GM23338 (cell line): ENCODE measurements at regions not wholly inside any gene's neighbourhood (a gene's known extent, or its start where the extent isn't known, plus 50 kb on each side); places are given as distances from the start of the nearest gene placed in this dataset.

Source experiments
- ATAC-seq: fragments of 200-7000 bp; cut with Tn5 transposase; 3 replicates; pipeline ENCODE4 v1.9.1; 2020
- DNase-seq: peaks from one replicate; pipeline ENCODE4 v3.0.0-alpha.2; 2015; ENCODE audit warnings: low spot score
- H2AFZ ChIP-seq: fragments of 200-600 bp; sonication (generic); 2 replicates; pipeline ENCODE4 v1.8.0; 2016; ENCODE audit warnings: antibody characterized with exemption, mild to moderate bottlenecking, moderate library complexity
- H3F3A ChIP-seq: fragments of 200-600 bp; sonication (generic); replicated peaks from 2 replicates; pipeline ENCODE4 v1.8.0; 2017; ENCODE audit warnings: antibody characterized with exemption, mixed run types, low read depth
- H3K27ac ChIP-seq: fragments of 200-600 bp; sonication (generic); 2 replicates; pipeline ENCODE4 v1.6.1; 2016; ENCODE audit warnings: low read depth
- H3K27me3 ChIP-seq: fragments of 200-600 bp; sonication (generic); 2 replicates; pipeline ENCODE4 v1.8.0; 2016; ENCODE audit warnings: mild to moderate bottlenecking, mixed run types, moderate library complexity; ENCODE audit not compliant: insufficient read depth
- H3K36me3 ChIP-seq: fragments of 200-600 bp; sonication (generic); 2 replicates; pipeline ENCODE4 v1.8.0; 2016; ENCODE audit warnings: mild to moderate bottlenecking; ENCODE audit not compliant: insufficient read depth
- H3K4me1 ChIP-seq: fragments of 200-600 bp; sonication (generic); 2 replicates; pipeline ENCODE4 v1.8.0; 2016; ENCODE audit warnings: mild to moderate bottlenecking, moderate library complexity; ENCODE audit not compliant: insufficient read depth
- H3K4me2 ChIP-seq: fragments of 200-600 bp; sonication (generic); 2 replicates; pipeline ENCODE4 v1.7.1; 2017; ENCODE audit warnings: mixed run types
- H3K4me3 ChIP-seq: fragments of 200-600 bp; sonication (generic); 2 replicates; pipeline ENCODE4 v1.6.1; 2016; ENCODE audit warnings: mixed run types
- H3K79me2 ChIP-seq: fragments of 200-600 bp; sonication (generic); replicated peaks from 2 replicates; pipeline ENCODE4 v1.8.0; 2017; ENCODE audit warnings: mild to moderate bottlenecking; ENCODE audit not compliant: insufficient read depth
- H3K9me2 ChIP-seq: fragments of 200-600 bp; sonication (generic); 2 replicates; pipeline ENCODE4 v1.8.0; 2017; ENCODE audit not compliant: insufficient read depth
- H4K20me1 ChIP-seq: fragments of 200-600 bp; sonication (generic); replicated peaks from 2 replicates; pipeline ENCODE4 v1.8.0; 2017; ENCODE audit warnings: mild to moderate bottlenecking; ENCODE audit not compliant: insufficient read depth
- H3K27ac Mint-ChIP-seq: 2 replicates; pipeline ENCODE4 v1.8.0; 2020; ENCODE audit warnings: inconsistent platforms, mild to moderate bottlenecking, moderate library complexity, mixed read lengths
- H3K27me3 Mint-ChIP-seq: 3 replicates; pipeline ENCODE4 v1.8.0; 2022; ENCODE audit warnings: low read depth, mild to moderate bottlenecking, moderate library complexity, mixed read lengths, inconsistent platforms; ENCODE audit not compliant: insufficient read depth, poor library complexity
- H3K36me3 Mint-ChIP-seq: 3 replicates; pipeline ENCODE4 v1.8.0; 2021; ENCODE audit warnings: low read depth, mild to moderate bottlenecking, inconsistent platforms, moderate library complexity, mixed read lengths
- H3K4me1 Mint-ChIP-seq: 3 replicates; pipeline ENCODE4 v1.8.0; 2020; ENCODE audit warnings: mild to moderate bottlenecking, inconsistent platforms, mixed read lengths
- H3K4me3 Mint-ChIP-seq: 3 replicates; pipeline ENCODE4 v1.8.0; 2021; ENCODE audit warnings: moderate library complexity, mild to moderate bottlenecking, inconsistent platforms, mixed read lengths
- H3K9me3 Mint-ChIP-seq: 3 replicates; pipeline ENCODE4 v1.8.0; 2020; ENCODE audit warnings: moderate library complexity, mild to moderate bottlenecking, inconsistent platforms, mixed read lengths
- CTCF ChIP-seq, 2 experiments: fragments of 200-600 bp in 1 of 2; sonication (generic) in 1 of 2; conservative IDR thresholded peaks; 2 replicates each; pipeline versions ENCODE4 v1.5.1 to v1.6.1; 2016 to 2017; ENCODE audit warnings: antibody characterized with exemption in 2 of 2, low read depth in 2 of 2, mild to moderate bottlenecking in 2 of 2, moderate library complexity in 1 of 2
- ETS1 ChIP-seq: IDR thresholded peaks from 2 replicates; pipeline ENCODE4 v1.6.1; 2016; ENCODE audit warnings: antibody characterized with exemption
- EZH2 ChIP-seq: fragments of 200-600 bp; sonication (generic); IDR thresholded peaks from one replicate; pipeline ENCODE4 v1.8.0; 2017; ENCODE audit warnings: antibody characterized with exemption, mild to moderate bottlenecking, low read depth; ENCODE audit not compliant: unreplicated experiment
- EZH2phosphoT487 ChIP-seq: fragments of 200-600 bp; sonication (generic); IDR thresholded peaks from one replicate; pipeline ENCODE4 v1.8.1; 2018; ENCODE audit warnings: antibody characterized with exemption; ENCODE audit not compliant: unreplicated experiment
- JUNB ChIP-seq: IDR thresholded peaks from one replicate; pipeline ENCODE4 v1.6.1; 2016; ENCODE audit warnings: antibody characterized with exemption; ENCODE audit not compliant: unreplicated experiment
- NANOG ChIP-seq: IDR thresholded peaks from 2 replicates; pipeline ENCODE4 v1.6.1; 2016; ENCODE audit warnings: antibody characterized with exemption, borderline replicate concordance
- POLR2AphosphoS5 ChIP-seq: IDR thresholded peaks from 2 replicates; pipeline ENCODE4 v1.6.1; 2016; ENCODE audit warnings: antibody characterized with exemption, low read depth
- TF ChIP-seq, protein P1 (sequence below): IDR thresholded peaks from one replicate; pipeline ENCODE4 v1.6.1; 2018; ENCODE audit warnings: antibody characterized with exemption; ENCODE audit not compliant: unreplicated experiment

- Mint-ChIP-seq H3K27ac (no peak overlapping the region), H3K4me3 (no peak overlapping the region), H3K9me3 (0 out of 3 replicates have a peak, but pooled peaks cover 3% of the 10 kb centered on the region), H3K4me1 (no peaks in the 10 kb centered on the region), H3K27me3 (peaks cover 4% of the 10 kb centered on the region), H3K36me3 (no peaks in the 10 kb centered on the region)
- Histone ChIP-seq H3K27ac (no peak overlapping the region), H3K4me1 (no peaks in the 10 kb centered on the region), H4K20me1 (no peaks in the 10 kb centered on the region), H3K4me2 (no peak overlapping the region), H3F3A (no peaks in the 10 kb centered on the region), H2AFZ (no peak overlapping the region), H3K27me3 (peaks cover 8% of the 10 kb centered on the region), H3K36me3 (no peaks in the 10 kb centered on the region), H3K9me2 (no peaks in the 10 kb centered on the region), H3K4me3 (no peak overlapping the region), H3K79me2 (no peaks in the 10 kb centered on the region)
- ATAC-seq (no peak), DNase-seq (no peak)
- TF ChIP-seq NANOG: no peak
- no peak for TF ChIP-seq EZH2phosphoT487
- no peak for TF ChIP-seq CTCF (conservative IDR thresholded peaks at IDR 0.05; ENCODE audit: low read depth in 2 of 2)
- no peak for TF ChIP-seq JUNB
- TF ChIP-seq EZH2: no peak
- TF ChIP-seq ETS1: no peak
These were observed 156.0 kb upstream of the SOX6 start for GRCh38 chr11:16512198-16512898.

GRCh38 chr11:16511116-16512114 is 155.1 kb upstream of the SOX6 start:
- Histone ChIP-seq H3K27ac (no peak overlapping the region), H3K27me3 (peaks cover 16% of the 10 kb centered on the region), H3K36me3 (no peaks in the 10 kb centered on the region), H3K4me2 (no peak overlapping the region), H3K79me2 (no peaks in the 10 kb centered on the region), H3K9me2 (no peaks in the 10 kb centered on the region), H4K20me1 (no peaks in the 10 kb centered on the region), H3K4me1 (no peaks in the 10 kb centered on the region), H3K4me3 (no peak overlapping the region), H3F3A (no peaks in the 10 kb centered on the region), H2AFZ (no peak overlapping the region)
- DNase-seq (no peak), ATAC-seq (no peak)
- Mint-ChIP-seq H3K27me3 (peaks cover 8% of the 10 kb centered on the region), H3K36me3 (peaks cover 4% of the 10 kb centered on the region; the same call in 2 of the 3 replicates), H3K4me1 (no peaks in the 10 kb centered on the region), H3K27ac (no peak overlapping the region), H3K4me3 (no peak overlapping the region), H3K9me3 (peaks cover 10% of the 10 kb centered on the region; the same call in 2 of the 3 replicates)
- TF ChIP-seq POLR2AphosphoS5 (no peak), EZH2 (no peak), EZH2phosphoT487 (no peak), ETS1 (no peak)
- TF ChIP-seq, protein P1, sequence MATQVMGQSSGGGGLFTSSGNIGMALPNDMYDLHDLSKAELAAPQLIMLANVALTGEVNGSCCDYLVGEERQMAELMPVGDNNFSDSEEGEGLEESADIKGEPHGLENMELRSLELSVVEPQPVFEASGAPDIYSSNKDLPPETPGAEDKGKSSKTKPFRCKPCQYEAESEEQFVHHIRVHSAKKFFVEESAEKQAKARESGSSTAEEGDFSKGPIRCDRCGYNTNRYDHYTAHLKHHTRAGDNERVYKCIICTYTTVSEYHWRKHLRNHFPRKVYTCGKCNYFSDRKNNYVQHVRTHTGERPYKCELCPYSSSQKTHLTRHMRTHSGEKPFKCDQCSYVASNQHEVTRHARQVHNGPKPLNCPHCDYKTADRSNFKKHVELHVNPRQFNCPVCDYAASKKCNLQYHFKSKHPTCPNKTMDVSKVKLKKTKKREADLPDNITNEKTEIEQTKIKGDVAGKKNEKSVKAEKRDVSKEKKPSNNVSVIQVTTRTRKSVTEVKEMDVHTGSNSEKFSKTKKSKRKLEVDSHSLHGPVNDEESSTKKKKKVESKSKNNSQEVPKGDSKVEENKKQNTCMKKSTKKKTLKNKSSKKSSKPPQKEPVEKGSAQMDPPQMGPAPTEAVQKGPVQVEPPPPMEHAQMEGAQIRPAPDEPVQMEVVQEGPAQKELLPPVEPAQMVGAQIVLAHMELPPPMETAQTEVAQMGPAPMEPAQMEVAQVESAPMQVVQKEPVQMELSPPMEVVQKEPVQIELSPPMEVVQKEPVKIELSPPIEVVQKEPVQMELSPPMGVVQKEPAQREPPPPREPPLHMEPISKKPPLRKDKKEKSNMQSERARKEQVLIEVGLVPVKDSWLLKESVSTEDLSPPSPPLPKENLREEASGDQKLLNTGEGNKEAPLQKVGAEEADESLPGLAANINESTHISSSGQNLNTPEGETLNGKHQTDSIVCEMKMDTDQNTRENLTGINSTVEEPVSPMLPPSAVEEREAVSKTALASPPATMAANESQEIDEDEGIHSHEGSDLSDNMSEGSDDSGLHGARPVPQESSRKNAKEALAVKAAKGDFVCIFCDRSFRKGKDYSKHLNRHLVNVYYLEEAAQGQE: no peak
